NT2/D1 (cell line): ENCODE measurements at regions not wholly inside any gene's neighbourhood (a gene's known extent, or its start where the extent isn't known, plus 50 kb on each side); places are given as distances from the start of the nearest gene placed in this dataset.

Experiments
- DNase-seq: peaks from one replicate; pipeline ENCODE4 v3.0.0-alpha.2; 2011; ENCODE audit warnings: low read depth, low spot score
- H3K27me3 ChIP-seq: 2 replicates; pipeline ENCODE4 v1.6.0; 2011; ENCODE audit warnings: mild to moderate bottlenecking; ENCODE audit not compliant: insufficient read length, insufficient read depth
- H3K36me3 ChIP-seq: 2 replicates; pipeline ENCODE4 v1.6.1; 2011; ENCODE audit warnings: mild to moderate bottlenecking, low read length, mixed read lengths; ENCODE audit not compliant: insufficient read depth, insufficient read length
- H3K4me1 ChIP-seq: 2 replicates; pipeline ENCODE4 v1.5.1; 2011; ENCODE audit not compliant: insufficient read depth, insufficient read length
- H3K4me3 ChIP-seq: 2 replicates; pipeline ENCODE4 v1.5.1; 2011; ENCODE audit warnings: low read depth; ENCODE audit not compliant: insufficient read length
- H3K9ac ChIP-seq: 2 replicates; pipeline ENCODE4 v1.6.0; 2011; ENCODE audit warnings: low read depth; ENCODE audit not compliant: insufficient read length
- H3K9me3 ChIP-seq: 2 replicates; pipeline ENCODE4 v1.5.1; 2011; ENCODE audit warnings: mild to moderate bottlenecking, low read length; ENCODE audit not compliant: insufficient read depth
- SUZ12 ChIP-seq: IDR thresholded peaks from 2 replicates; pipeline ENCODE4 v1.6.1; 2011; ENCODE audit not compliant: insufficient read length, insufficient read depth; ENCODE audit errors: extremely low read depth
- YY1 ChIP-seq: IDR thresholded peaks from 2 replicates; pipeline ENCODE4 v1.6.1; 2011; ENCODE audit not compliant: insufficient read length, insufficient read depth
- ZNF274 ChIP-seq: IDR thresholded peaks from 2 replicates; pipeline ENCODE4 v1.6.1; 2011; ENCODE audit warnings: mild to moderate bottlenecking, low read depth, low read length

DNA sequence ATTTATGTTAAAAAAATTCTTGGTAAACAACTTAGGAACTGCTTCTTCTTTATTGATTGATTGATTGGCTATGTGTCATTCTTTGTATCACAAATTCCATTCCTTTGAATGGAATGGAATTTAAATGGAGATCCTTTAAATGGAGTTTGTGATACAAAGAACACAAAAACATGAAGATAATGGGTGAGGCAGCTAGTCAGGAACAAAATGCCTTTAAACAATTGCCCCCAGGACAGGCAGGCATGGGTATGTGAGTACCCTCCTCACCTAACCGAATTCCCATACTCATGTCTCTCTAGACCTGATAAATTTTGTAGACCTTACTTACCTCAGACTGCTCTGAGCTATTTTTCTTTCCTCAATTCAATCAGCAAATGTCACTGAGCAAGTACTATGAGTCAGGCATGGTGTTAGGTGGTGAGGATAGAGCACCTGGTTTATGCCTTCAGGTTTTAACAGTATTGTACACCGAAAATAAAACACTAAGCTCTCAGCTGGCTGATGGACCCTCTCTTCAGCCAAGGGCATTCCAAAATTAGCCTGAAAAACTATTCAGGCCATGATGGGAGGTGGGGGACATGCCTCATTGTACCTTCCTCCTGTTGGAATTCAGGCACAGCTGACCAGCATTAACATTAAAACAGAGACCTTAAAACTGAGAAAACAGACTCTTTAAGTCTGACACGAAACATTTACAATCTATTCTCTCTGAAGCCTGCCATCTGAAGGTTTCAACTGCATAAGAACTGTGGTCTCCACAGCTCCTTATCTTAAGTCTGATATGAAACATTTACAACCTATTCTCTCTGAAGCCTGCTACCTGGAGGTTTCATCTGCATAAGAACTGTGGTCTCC is 58.9 kb downstream of the OLFML3 start:
- DNase-seq: peak; percentile 75
- peaks cover 86% of the 10 kb centered on the region for H3K9me3 ChIP-seq
- TF ChIP-seq SUZ12 (no peak), ZNF274 (no peak), YY1 (no peak)
- H3K27me3 ChIP-seq: no peaks in the 10 kb centered on the region
- H3K9ac ChIP-seq: no peak overlapping the region
- peaks cover 10% of the 10 kb centered on the region for H3K4me1 ChIP-seq
- H3K4me3 ChIP-seq: no peak overlapping the region
- H3K36me3 ChIP-seq: no peaks in the 10 kb centered on the region
